Endothelial cell of umbilical vein (primary cell): ENCODE measurements at regions not wholly inside any gene's neighbourhood (a gene's known extent, or its start where the extent isn't known, plus 50 kb on each side); places are given as distances from the start of the nearest gene placed in this dataset.
A peak's percentile ranks its signal among the peaks of the same experiment; 100 is the strongest.

ENCODE experiments used
- BruUV-seq: library from RNA; stranded (reverse); fragments of 400-500 nt; replicated peaks from 2 replicates; lab custom pipeline; 2021; lab: Mats Ljungman, UMichigan
- CTCF ChIA-PET: fragments of 300-600, 350-600 bp; sonication (Branson Sonifier 250); formaldehyde crosslinking; loops from one replicate; lab custom pipeline; 2021; ENCODE audit warnings: antibody characterized with exemption, inconsistent platforms; lab: Charles Lee
- POLR2A ChIA-PET: fragments of 300-600, 350-600 bp; sonication (Branson Sonifier 250); formaldehyde crosslinking; loops from one replicate; lab custom pipeline; 2021; ENCODE audit warnings: antibody characterized with exemption, inconsistent platforms; lab: Charles Lee
- DNase-seq: peaks from one replicate; pipeline ENCODE4 v3.0.0-alpha.2; 2011; ENCODE audit warnings: low read depth, low spot score
- FAIRE-seq: peaks from 2 replicates; lab custom pipeline; 2011; peaks lifted over from hg19 to GRCh38; lab: Jason Lieb, UNC
- H2AFZ ChIP-seq: 2 replicates; pipeline ENCODE4 v1.6.0; 2012; ENCODE audit warnings: low read depth, low read length, control low read depth, inconsistent platforms
- H3K27ac ChIP-seq: 2 replicates; pipeline ENCODE4 v1.5.1; 2011; ENCODE audit warnings: low read depth, mild to moderate bottlenecking, control low read depth, low read length, moderate library complexity; ENCODE audit not compliant: insufficient read depth
- H3K27me3 ChIP-seq, 2 experiments: 2 replicates each; pipeline versions ENCODE4 v1.6.0 to v1.6.1; 2011; ENCODE audit warnings: low read length in 2 of 2, mixed read lengths in 1 of 2; ENCODE audit not compliant: control insufficient read depth in 2 of 2, insufficient read depth in 2 of 2
- H3K36me3 ChIP-seq, 2 experiments: 2 replicates in 1 of 2; 3 replicates in 1 of 2; pipeline ENCODE4 v1.5.1; 2011; ENCODE audit warnings: low read length in 2 of 2, mild to moderate bottlenecking in 1 of 2, moderate library complexity in 1 of 2; ENCODE audit not compliant: control insufficient read depth in 2 of 2, insufficient read depth in 2 of 2; ENCODE audit errors: extremely low read depth in 1 of 2
- H3K4me1 ChIP-seq: 3 replicates; pipeline ENCODE4 v1.5.1; 2011; ENCODE audit warnings: mild to moderate bottlenecking, low read length; ENCODE audit not compliant: control insufficient read depth, insufficient read depth; ENCODE audit errors: extremely low read depth
- H3K4me2 ChIP-seq: 2 replicates; pipeline ENCODE4 v1.6.1; 2011; ENCODE audit warnings: low read length, control low read depth, mixed read lengths; ENCODE audit not compliant: insufficient read depth
- H3K4me3 ChIP-seq, 3 experiments: fragments of 200-600 bp in 1 of 3; sonication (generic), shearing (Covaris generic) in 1 of 3; replicated peaks in 1 of 3; 2 replicates each; pipeline ENCODE4 v1.5.1; 2011 to 2016; ENCODE audit warnings: control low read depth in 3 of 3, low read length in 3 of 3, mild to moderate bottlenecking in 2 of 3, inconsistent platforms in 1 of 3, low read depth in 1 of 3, moderate library complexity in 1 of 3; ENCODE audit not compliant: insufficient read depth in 1 of 3
- H3K79me2 ChIP-seq: 2 replicates; pipeline ENCODE4 v1.6.0; 2012; ENCODE audit warnings: low read length, inconsistent platforms; ENCODE audit not compliant: control insufficient read depth, insufficient read depth
- H3K9ac ChIP-seq: replicated peaks from 2 replicates; pipeline ENCODE3; 2011; ENCODE audit warnings: low read length, control low read depth; ENCODE audit not compliant: insufficient read depth; ENCODE audit errors: extremely low read depth
- H3K9me1 ChIP-seq: replicated peaks from 3 replicates; pipeline ENCODE4 v1.6.0; 2011; ENCODE audit warnings: mild to moderate bottlenecking, low read length; ENCODE audit not compliant: control insufficient read depth, insufficient read depth; ENCODE audit errors: extremely low read depth
- H3K9me3 ChIP-seq: replicated peaks from 2 replicates; pipeline ENCODE4 v1.5.1; 2012; ENCODE audit warnings: low read length, inconsistent platforms; ENCODE audit not compliant: control insufficient read depth, insufficient read depth
- H4K20me1 ChIP-seq: replicated peaks from 2 replicates; pipeline ENCODE3; 2011; ENCODE audit warnings: mild to moderate bottlenecking, low read length; ENCODE audit not compliant: control insufficient read depth, insufficient read depth; ENCODE audit errors: extremely low read depth
- EZH2 ChIP-seq: IDR thresholded peaks from 2 replicates; pipeline ENCODE4 v1.6.1; 2012; ENCODE audit warnings: borderline replicate concordance, low read depth, mild to moderate bottlenecking, moderate library complexity, low read length, inconsistent platforms; ENCODE audit not compliant: severe bottlenecking
- FOS ChIP-seq: IDR thresholded peaks from 2 replicates; pipeline ENCODE4 v1.6.1; 2011; ENCODE audit warnings: mild to moderate bottlenecking, low read length, moderate library complexity, borderline replicate concordance; ENCODE audit not compliant: insufficient read depth
- GATA2 ChIP-seq: IDR thresholded peaks from 2 replicates; pipeline ENCODE4 v1.7.0; 2011; ENCODE audit warnings: low read depth, mild to moderate bottlenecking, moderate library complexity, mixed read lengths, low read length; ENCODE audit not compliant: insufficient read length, insufficient read depth
- MYC ChIP-seq: IDR thresholded peaks from one replicate; pipeline ENCODE4 v1.6.1; 2011; ENCODE audit warnings: mild to moderate bottlenecking, low read depth, low read length
- POLR2A ChIP-seq: IDR thresholded peaks from 2 replicates; pipeline ENCODE4 v1.6.1; 2012; ENCODE audit warnings: low read depth, mild to moderate bottlenecking, control low read depth, low read length
- POLR2AphosphoS5 ChIP-seq: IDR thresholded peaks from 2 replicates; pipeline ENCODE4 v1.6.1; 2012; ENCODE audit warnings: low read depth, mild to moderate bottlenecking, control low read depth, low read length, moderate library complexity; ENCODE audit not compliant: insufficient read depth
- dilution Hi-C: fragments of 300-500 bp; cut with MboI; formaldehyde crosslinking; loops from one replicate; pipeline ENCODE4 v1.15.0; 2019; ENCODE audit warnings: low sequenced_read_pairs; ENCODE audit not compliant: extremely low pct_ligation_motif_present
- intact Hi-C: fragments of 100-400 bp; cut with micrococcal nuclease; formaldehyde crosslinking; loops from one replicate; pipeline ENCODE4 v1.10.0; 2022
- TF ChIP-seq, protein P1 (sequence below), 2 donors: IDR thresholded peaks; 1 replicate in 1 of 2; 2 replicates in 1 of 2; pipeline ENCODE4 v1.5.1; 2011; ENCODE audit warnings: low read length in 2 of 2, mild to moderate bottlenecking in 2 of 2, moderate library complexity in 2 of 2, control low read depth in 1 of 2, inconsistent platforms in 1 of 2, low read depth in 1 of 2; ENCODE audit not compliant: insufficient read depth in 1 of 2; ENCODE audit errors: extremely low read depth in 1 of 2
- TF ChIP-seq, protein P2 (sequence below): IDR thresholded peaks from 2 replicates; pipeline ENCODE4 v1.6.1; 2011; ENCODE audit not compliant: insufficient read depth, insufficient read length

DNA sequence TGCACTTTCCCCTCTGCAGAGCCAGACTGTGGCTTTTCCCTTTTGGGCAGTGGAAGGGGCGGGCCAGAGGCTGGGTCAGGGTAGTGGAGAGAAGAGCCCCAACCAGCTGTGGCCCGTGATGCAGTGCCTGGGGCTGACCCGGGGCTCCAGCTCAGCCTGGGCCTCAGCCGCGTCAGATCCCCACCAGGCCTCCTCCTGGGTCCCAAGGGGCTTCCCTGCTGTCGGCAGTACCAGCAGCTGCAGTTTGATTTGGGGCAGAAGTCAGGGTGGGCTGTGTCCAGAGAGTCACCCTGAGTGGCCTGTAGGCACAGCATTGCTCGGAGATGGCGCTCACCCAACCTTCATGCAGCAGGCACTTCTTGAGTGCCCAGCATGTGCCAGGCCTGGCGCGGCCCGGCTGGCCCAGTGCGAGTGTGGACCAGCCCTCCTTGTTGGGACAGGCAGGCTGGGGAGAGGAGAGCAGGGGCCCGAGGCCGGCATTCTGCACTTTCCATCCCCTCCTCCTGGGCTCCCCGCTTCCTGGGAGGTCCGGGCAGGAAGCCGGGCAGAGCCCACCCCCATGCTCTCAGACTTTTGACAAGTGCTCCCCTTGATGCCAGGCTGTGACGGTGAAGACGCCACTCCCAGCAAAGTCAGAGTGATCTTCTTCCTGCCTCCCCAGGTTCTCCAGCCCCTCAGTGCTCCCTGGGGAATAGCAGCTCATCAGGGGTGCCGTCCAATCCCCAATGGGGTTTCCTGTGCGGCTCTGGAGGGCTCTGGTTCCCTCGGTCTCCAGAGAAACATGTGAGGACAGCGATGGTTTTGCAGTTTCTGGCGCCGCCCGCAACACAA lies 88.3 kb upstream of the COL5A1 start:
- CTCF ChIA-PET = interaction anchor here (1.5 kb wide), 1 partner anchor 104 kb away, joined by 4 read pairs; no protein-coding TSS in a partner anchor
- H3K4me3 ChIP-seq = no peak overlapping the region
- intact Hi-C loops (no loop called here), dilution Hi-C loops (no loop called here)
- FAIRE-seq (no peak), DNase-seq (no peak)
- peaks cover 21% of the 10 kb centered on the region for H3K4me1 ChIP-seq
- no peak overlapping the region for H3K4me2 ChIP-seq
- TF ChIP-seq, protein P1, sequence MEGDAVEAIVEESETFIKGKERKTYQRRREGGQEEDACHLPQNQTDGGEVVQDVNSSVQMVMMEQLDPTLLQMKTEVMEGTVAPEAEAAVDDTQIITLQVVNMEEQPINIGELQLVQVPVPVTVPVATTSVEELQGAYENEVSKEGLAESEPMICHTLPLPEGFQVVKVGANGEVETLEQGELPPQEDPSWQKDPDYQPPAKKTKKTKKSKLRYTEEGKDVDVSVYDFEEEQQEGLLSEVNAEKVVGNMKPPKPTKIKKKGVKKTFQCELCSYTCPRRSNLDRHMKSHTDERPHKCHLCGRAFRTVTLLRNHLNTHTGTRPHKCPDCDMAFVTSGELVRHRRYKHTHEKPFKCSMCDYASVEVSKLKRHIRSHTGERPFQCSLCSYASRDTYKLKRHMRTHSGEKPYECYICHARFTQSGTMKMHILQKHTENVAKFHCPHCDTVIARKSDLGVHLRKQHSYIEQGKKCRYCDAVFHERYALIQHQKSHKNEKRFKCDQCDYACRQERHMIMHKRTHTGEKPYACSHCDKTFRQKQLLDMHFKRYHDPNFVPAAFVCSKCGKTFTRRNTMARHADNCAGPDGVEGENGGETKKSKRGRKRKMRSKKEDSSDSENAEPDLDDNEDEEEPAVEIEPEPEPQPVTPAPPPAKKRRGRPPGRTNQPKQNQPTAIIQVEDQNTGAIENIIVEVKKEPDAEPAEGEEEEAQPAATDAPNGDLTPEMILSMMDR (IDR thresholded peaks at IDR 0.05; ENCODE audit: extremely low read depth in 1 of 2, insufficient read depth in 1 of 2, low read depth in 1 of 2, low read length in 2 of 2) = no peak
- no peak for TF ChIP-seq FOS
- TF ChIP-seq GATA2 = no peak
- TF ChIP-seq, protein P2, sequence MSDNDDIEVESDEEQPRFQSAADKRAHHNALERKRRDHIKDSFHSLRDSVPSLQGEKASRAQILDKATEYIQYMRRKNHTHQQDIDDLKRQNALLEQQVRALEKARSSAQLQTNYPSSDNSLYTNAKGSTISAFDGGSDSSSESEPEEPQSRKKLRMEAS = no peak
- TF ChIP-seq POLR2AphosphoS5 = no peak
- TF ChIP-seq EZH2 = no peak
- TF ChIP-seq POLR2A = no peak
- TF ChIP-seq MYC = no peak
- no peak overlapping the region for H2AFZ ChIP-seq
- H3K27ac ChIP-seq = peak overlapping the region; percentile 91
- H3K36me3 ChIP-seq = no peaks in the 10 kb centered on the region
- no TSS peak for BruUV-seq
- no peaks in the 10 kb centered on the region for H3K9me1 ChIP-seq
- no peaks in the 10 kb centered on the region for H3K27me3 ChIP-seq
- H4K20me1 ChIP-seq = no peaks in the 10 kb centered on the region
- H3K79me2 ChIP-seq = no peaks in the 10 kb centered on the region
- H3K9ac ChIP-seq = no peak overlapping the region
- H3K9me3 ChIP-seq = no peaks in the 10 kb centered on the region
- POLR2A ChIA-PET = no interaction called here
